ENCODE measurements at regions not wholly inside any gene's neighbourhood (a gene's known extent, or its start where the extent isn't known, plus 50 kb on each side); places are given as distances from the start of the nearest gene placed in this dataset.

DNA sequence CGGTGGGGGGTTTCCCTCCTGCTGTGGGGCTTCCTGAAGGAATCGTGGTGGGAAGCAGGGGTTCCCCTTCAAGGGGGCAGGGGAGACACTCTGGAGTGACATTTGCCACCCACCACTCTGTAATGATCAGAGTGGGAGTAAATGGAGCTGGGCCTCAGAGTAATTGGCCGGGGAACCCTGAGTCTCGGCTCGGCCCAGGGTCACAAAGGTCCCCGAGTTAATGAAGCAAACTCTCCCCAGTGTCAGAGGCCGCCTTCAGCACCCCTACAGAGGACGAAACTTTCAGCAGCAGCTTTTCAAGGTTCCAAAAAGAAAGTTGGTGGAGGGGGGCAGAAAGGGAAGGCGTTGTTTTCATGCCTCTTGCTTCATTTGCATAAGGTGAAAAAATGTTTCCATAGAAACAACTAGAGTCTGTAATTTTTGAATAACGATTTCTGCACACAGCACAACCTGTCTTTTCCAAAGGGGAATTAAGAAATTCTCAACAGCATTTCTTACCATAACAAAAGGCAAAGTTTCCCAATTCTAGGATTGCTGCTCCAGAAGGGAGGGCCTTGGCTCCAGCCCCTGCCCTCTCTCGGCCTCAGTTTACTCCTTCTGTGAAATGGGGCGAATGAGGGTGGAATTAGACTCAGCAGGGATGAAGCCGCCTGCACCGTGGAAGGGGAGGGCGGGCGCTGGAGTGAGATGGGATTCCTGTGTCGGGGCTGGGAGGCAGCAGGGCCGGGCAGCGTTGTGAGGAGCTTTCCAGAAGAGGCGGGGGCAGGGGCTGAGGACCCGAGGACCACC lies 67.0 kb upstream of the BEGAIN start:
- H3K27ac Mint-ChIP-seq, result no peak overlapping the region
- H3K36me3 Mint-ChIP-seq, result no peaks in the 10 kb centered on the region
- peaks cover 29% of the 10 kb centered on the region for H3K27me3 Mint-ChIP-seq
- H3K9me3 Mint-ChIP-seq, result no peaks in the 10 kb centered on the region
- no peak overlapping the region for H3K4me3 Mint-ChIP-seq
- DNase-seq, result no peak
- H3K4me1 Mint-ChIP-seq, result peaks cover 5% of the 10 kb centered on the region

DNA sequence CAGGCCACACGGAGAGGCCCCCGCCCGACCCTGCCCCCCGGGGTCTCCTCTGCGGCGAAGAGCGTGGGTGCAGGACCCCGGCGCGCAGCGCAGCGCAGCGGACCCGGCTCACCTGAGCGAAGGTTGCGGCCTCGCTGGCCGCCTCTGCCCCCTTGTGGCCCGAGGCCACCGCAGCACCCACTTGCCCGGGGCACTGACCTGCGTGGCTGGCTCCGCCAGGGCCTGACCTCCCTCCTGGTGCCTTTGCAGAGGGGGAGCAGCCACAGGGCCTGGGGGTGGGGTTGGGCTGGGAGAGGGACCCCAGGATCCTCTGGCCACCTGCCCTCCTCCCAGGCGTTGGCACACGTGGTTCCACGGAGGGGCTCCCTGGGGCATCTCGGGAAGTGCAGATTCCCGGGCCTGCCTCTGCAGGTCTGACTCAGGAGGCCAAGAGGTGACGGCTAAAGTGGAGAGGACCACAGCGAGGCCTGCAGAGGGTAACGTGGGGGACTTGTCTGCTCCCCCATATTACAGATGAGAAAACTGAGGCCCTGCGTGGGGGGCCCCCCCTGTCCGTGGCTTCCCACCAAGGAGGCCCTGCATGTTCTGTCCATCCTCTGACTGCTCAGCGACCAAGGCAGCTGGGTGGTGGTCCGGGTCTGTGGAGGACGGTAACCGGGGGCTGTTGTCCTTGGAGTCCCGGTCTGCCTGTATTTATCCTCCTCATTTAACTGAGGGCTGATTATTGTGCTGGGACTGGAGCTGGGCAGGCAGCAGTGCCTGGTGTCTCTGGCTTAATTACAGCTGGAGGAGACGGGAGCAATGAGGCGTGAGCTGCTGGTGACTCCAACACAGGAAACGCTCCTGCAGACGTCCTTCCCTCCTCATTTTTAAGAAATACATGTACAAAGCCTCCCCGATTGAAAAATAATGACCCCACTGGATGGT lies 67.9 kb upstream of the BEGAIN start:
- peak; percentile 51 for DNase-seq
- Mint-ChIP-seq H3K36me3 (no peaks in the 10 kb centered on the region), H3K4me1 (peaks cover 5% of the 10 kb centered on the region), H3K27ac (no peak overlapping the region), H3K27me3 (peaks cover 29% of the 10 kb centered on the region), H3K9me3 (no peaks in the 10 kb centered on the region), H3K4me3 (no peak overlapping the region)

DNA sequence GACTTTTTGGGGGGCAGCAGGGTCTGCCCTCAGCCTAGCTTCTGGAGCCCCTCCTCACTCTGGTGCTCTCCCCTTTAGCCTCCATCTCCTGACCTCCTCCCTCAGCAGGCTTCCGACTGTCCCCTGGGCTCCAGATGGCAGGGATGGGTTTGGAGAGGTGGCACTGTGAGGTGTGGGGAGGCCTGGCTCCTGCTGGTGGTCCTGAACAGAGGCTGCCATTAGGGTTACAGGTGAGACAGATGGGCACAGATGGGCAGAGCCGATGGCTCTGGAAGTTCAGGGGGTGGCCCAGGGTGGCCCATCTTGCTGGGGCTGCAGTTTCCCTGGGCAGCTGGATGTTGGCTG lies 68.5 kb upstream of the BEGAIN start:
- Mint-ChIP-seq H3K4me3 (no peak overlapping the region), H3K36me3 (no peaks in the 10 kb centered on the region), H3K4me1 (peaks cover 5% of the 10 kb centered on the region), H3K9me3 (no peaks in the 10 kb centered on the region), H3K27me3 (peaks cover 29% of the 10 kb centered on the region), H3K27ac (no peak overlapping the region)
- DNase-seq, result no peak

DNA sequence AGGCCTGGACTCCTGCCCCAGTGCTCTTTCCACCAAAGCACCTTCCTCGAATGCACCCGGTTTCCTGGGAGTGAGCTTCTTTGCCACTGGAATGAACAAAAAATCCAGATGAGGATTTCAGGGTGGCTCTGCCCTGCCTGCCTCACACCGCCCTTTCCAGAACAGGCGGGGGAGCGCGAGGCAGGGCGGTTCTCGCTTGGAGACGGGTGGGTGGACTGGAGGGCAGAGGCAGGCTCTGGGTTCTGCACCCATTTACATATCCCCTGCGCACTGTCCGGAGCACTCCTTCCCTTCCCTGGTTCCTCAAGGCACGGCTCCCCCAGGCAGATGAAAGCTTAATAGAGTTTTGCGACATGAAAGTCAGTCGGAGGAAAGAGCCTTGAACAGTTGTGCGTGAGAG lies 69.7 kb upstream of the DLK1 start:
- DNase-seq, result no peak
- Mint-ChIP-seq H3K9me3 (no peaks in the 10 kb centered on the region), H3K27ac (no peak overlapping the region), H3K27me3 (peaks cover 29% of the 10 kb centered on the region), H3K4me1 (peaks cover 5% of the 10 kb centered on the region), H3K4me3 (no peak overlapping the region), H3K36me3 (no peaks in the 10 kb centered on the region)

DNA sequence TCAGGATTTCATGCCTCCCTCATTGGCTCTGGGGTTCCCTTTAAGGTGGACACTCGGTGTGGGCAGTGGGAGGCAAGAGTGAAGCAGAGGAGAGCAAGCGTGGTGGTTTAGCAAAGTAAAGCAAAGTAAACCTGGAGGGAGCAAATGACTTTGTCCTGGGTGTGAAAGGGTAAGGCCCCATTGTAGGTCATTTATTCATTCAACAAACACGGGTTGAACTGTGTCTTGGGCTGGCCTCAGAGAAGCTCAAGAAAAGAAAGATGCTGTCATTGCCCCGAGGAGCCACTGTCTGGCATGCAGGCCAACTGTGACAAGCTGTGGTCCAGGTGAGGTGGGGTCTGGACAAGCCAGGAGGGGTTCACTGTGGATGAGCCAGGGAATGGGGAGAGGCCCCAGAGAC lies 68.9 kb upstream of the DLK1 start:
- H3K4me1 Mint-ChIP-seq, result peaks cover 5% of the 10 kb centered on the region
- H3K9me3 Mint-ChIP-seq, result no peaks in the 10 kb centered on the region
- H3K27me3 Mint-ChIP-seq, result peaks cover 29% of the 10 kb centered on the region
- H3K27ac Mint-ChIP-seq, result no peak overlapping the region
- no peak for DNase-seq
- H3K4me3 Mint-ChIP-seq, result no peak overlapping the region
- H3K36me3 Mint-ChIP-seq, result no peaks in the 10 kb centered on the region

DNA sequence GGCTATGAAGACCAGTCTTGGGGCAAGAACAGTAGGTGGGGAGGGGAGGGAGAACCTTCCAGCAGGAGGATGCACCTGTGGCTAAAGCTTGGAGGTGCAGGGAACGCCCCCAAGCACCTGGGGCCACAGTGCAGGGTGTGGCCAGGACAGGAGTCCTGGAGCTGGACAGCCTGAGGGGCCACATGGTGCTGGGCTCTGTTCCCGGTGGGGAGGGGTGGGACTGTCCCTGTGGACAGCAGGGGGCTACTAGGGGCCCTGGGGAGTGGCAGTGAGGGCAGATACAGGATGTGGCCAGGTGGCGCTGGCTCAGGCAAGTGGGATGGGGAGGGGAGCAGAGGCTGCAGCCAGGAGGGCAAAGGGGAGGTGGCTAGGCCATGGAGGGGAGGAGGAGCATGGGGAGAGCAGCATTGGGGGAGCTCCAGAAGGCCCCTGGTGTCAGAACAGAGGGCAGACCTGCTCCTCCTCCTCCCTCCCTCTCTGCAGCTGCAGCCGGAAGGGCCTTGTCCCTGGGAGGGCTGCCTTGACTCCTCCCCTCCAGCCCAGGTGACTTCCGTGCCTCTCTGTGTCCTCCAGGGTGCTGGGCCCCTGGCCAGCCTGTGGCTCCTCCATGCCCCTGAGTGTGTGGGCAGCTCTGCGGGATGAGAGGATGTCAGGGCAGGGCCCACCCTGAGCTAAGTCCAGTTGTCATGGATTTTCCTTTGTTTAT lies 68.4 kb upstream of the DLK1 start:
- Mint-ChIP-seq H3K9me3 (no peaks in the 10 kb centered on the region), H3K4me1 (peaks cover 5% of the 10 kb centered on the region), H3K27me3 (peaks cover 28% of the 10 kb centered on the region), H3K36me3 (no peaks in the 10 kb centered on the region), H3K4me3 (no peak overlapping the region), H3K27ac (no peak overlapping the region)
- no peak for DNase-seq

DNA sequence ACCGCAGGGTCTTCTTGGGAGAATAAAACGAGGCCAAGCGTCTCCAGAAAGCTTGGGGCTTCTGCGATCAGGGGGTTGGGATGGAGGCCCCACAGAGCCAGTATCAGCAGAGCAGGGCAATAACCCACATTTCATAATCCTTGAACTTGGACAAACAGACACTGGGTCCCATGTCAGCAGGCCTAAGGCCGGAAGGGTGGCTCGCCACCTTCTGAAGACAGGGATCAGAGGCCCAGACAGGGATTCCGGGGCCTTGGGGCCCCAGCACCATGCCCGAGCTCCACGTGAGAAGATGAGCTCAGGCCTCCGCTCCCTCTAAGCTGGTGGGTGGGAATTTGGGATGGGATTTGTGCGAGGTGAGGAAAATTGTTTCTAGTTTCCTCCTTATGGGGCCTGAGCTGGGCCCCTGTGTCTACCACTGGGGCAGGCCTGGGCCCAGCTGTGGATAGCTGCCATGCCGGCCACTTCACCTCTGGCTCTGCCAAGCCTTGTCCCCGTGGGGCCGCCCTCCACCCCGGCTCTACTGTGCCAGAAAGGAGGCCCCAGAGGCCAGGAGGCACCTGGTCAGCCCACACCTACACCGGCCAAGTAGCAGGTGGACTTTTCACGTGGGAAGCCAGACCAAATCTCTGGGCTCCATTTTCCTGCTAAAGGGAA lies 67.2 kb upstream of the DLK1 start:
- no peak for DNase-seq
- no peak overlapping the region for H3K4me3 Mint-ChIP-seq
- H3K27me3 Mint-ChIP-seq, result peaks cover 18% of the 10 kb centered on the region
- H3K36me3 Mint-ChIP-seq, result no peaks in the 10 kb centered on the region
- no peaks in the 10 kb centered on the region for H3K4me1 Mint-ChIP-seq
- no peak overlapping the region for H3K27ac Mint-ChIP-seq
- H3K9me3 Mint-ChIP-seq, result no peaks in the 10 kb centered on the region

DNA sequence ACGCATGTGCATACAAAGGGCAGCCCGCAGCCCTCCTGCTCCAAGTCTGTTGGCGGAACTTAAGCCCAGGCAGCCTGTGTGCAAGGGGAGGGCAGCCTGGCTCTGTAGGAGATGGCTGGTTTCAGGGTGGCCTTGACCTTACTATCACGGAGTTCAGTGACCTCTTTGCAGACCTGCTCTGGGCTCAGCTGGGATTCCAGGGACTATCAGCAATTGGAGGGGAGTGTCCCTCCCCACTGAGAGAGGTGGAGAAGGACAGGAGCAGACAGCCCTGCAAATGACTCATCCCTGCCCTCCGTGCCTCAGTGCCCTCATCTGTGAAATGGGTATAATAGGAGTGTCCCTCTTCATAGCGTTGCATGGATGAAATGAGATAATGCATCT lies 66.2 kb upstream of the DLK1 start:
- DNase-seq, result no peak
- Mint-ChIP-seq H3K4me3 (no peak overlapping the region), H3K27ac (no peak overlapping the region), H3K27me3 (peaks cover 11% of the 10 kb centered on the region), H3K4me1 (no peaks in the 10 kb centered on the region), H3K9me3 (no peaks in the 10 kb centered on the region), H3K36me3 (no peaks in the 10 kb centered on the region)

DNA sequence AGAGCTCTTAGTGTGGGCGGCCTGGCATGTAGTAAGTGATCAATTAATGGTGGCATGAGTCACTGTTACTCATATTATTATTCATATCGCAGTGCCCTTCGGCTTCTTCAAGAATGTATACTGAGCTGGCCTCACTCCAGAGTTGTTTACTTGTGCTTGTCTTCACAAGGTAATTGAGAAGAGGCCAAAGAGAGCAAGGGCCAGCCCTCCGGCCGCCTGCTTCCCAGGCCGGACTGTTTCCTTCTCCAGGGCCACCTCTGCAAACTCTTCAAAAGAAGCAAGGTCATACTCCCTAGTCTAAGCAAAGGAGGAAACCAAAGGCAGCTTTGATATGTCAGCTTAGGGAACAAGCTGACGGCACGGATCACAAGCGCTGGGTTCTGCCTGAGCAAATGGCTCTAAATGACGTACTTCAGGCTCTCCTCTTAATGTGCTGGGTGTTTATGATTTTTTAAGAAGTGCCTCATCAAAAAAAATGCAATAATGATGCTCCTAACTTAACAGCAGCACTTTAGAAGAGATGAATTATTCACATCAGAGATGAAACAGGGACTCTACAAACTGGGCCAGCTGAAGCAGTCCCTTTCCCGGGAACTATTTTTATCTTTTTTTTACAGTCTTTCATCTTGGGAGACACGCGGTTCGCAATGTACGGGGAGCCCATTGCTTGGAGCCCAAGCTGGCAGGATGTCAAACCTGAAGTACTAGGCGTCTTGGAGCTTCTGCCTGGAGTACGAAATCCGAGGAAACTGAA lies 65.6 kb upstream of the DLK1 start:
- H3K4me1 Mint-ChIP-seq, result no peaks in the 10 kb centered on the region
- no peak for DNase-seq
- no peaks in the 10 kb centered on the region for H3K36me3 Mint-ChIP-seq
- no peak overlapping the region for H3K27ac Mint-ChIP-seq
- no peak overlapping the region for H3K4me3 Mint-ChIP-seq
- no peaks in the 10 kb centered on the region for H3K9me3 Mint-ChIP-seq
- peaks cover 5% of the 10 kb centered on the region for H3K27me3 Mint-ChIP-seq

DNA sequence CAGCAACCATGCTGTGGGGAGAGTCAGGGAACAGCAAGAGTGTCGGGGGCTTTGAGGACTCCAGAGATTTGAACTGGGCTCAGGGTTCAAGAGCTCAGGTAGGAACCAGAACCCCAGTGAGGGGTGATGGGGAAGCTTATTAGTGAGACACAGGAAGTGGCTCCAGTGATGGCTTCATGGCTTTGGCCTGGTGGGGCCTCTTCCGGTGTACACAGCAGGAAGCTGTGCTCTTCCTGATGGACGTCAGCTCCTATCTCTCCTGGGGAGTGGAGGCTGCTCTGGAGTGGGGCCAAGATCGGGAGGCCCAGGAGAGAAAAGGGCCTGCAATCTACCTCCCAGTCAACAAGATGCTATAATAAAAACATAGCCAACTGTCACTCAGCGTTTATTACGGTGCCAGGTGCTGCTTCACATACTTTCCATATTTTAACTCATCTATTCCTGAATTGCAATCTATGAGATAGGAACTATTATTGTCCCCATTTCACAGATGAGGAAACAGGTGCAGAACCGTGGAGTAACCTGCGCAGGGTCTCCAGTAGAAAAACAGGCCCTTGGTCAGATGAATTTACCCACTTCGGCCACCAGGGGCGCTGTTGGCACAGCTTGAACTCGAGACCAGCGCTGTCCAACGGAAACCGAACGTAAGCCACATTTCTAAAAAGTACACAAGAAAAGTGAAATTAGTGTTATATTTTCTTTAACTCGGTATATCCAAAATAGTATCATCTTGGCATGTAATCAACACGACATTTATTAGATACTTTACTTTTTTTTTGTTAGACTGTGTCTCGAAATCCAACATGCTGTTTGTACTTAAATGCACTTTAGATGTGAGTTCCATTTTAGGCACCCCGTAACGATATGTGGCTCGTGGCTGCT lies 63.6 kb upstream of the DLK1 start:
- H3K27ac Mint-ChIP-seq, result peak overlapping the region; percentile 30
- H3K27me3 Mint-ChIP-seq, result no peaks in the 10 kb centered on the region
- H3K9me3 Mint-ChIP-seq, result no peaks in the 10 kb centered on the region
- H3K4me1 Mint-ChIP-seq, result no peaks in the 10 kb centered on the region
- peak; percentile 58 for DNase-seq
- no peaks in the 10 kb centered on the region for H3K36me3 Mint-ChIP-seq
- no peak overlapping the region for H3K4me3 Mint-ChIP-seq

DNA sequence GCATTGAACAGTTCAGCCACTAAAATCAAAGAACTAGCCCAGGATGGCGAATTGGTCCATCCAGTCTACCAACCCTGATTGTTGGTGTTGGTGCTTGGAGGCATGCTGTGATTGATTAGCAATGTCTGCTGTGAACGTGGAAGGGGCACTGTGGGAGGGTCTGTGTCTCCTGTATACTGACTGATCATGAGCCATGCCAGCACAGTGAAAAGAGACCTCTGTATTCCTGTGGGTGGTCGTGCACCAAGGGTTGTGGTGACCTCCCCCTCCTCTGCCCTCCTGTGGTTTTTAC lies 63.0 kb upstream of the DLK1 start:
- Mint-ChIP-seq H3K27me3 (peaks cover under 1% of the 10 kb centered on the region), H3K4me1 (no peaks in the 10 kb centered on the region), H3K9me3 (no peaks in the 10 kb centered on the region), H3K27ac (no peak overlapping the region), H3K36me3 (no peaks in the 10 kb centered on the region), H3K4me3 (no peak overlapping the region)
- no peak for DNase-seq

DNA sequence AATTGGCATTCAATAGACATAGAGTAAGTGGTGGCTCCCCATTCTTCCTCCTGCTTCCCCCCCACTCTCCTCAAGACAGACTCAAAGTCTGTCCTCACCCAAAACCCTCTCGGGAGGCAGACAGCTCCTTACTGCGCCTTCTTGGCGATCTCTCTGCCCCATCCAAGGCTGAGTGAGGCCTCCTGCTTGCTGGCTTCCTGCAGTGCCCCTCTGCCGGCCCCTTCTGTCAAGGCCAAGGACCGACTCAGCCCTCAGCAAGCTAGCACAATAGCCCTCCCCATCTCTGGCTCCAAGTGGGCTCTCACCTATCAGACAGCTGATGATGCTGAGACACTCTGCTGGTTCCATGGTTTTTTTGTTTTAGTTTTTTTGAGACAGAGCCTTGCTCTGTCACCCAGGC lies 62.5 kb upstream of the DLK1 start:
- no peaks in the 10 kb centered on the region for H3K4me1 Mint-ChIP-seq
- H3K27me3 Mint-ChIP-seq, result peaks cover 6% of the 10 kb centered on the region
- no peak for DNase-seq
- H3K27ac Mint-ChIP-seq, result no peak overlapping the region
- no peak overlapping the region for H3K4me3 Mint-ChIP-seq
- no peaks in the 10 kb centered on the region for H3K9me3 Mint-ChIP-seq
- no peaks in the 10 kb centered on the region for H3K36me3 Mint-ChIP-seq

DNA sequence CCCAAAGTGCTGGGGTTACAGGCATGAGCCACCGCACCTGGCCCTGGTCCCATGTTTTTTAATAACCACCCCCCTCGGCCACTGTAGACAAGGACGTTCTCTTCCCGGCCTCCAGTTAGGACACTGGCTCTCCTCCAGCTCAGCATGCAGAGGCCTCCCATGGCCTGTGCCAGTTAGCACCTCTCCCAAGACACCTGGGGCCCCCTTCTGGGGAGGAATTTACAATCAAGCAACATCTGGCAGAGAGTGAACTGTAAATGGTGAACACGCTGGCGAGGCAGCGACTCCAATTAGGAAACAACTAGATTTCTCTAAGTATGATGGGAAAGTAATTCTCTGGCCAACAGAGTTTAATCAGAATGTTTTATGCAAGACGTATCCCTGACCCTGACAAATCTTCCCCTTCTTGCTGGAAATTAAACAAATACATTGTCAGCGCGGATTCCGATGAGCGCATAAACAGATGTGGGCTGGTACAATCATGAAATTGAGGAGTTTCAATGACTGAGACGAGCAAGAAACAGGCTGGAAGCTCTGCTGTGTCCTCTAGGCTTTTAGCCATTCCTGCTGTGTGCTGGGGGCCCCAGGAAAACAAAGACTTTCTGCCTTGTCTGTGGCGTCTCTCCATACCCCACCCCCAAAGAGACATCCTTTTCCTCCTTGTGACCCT lies 61.7 kb upstream of the DLK1 start:
- no peaks in the 10 kb centered on the region for H3K4me1 Mint-ChIP-seq
- H3K36me3 Mint-ChIP-seq, result no peaks in the 10 kb centered on the region
- DNase-seq, result no peak
- no peak overlapping the region for H3K27ac Mint-ChIP-seq
- no peaks in the 10 kb centered on the region for H3K9me3 Mint-ChIP-seq
- no peak overlapping the region for H3K4me3 Mint-ChIP-seq
- peaks cover 11% of the 10 kb centered on the region for H3K27me3 Mint-ChIP-seq

Measured in activated naive CD8-positive, alpha-beta T cell treated with anti-CD3 and anti-CD28 coated beads for 36 hours (primary cell).